ENCODE measurements at regions not wholly inside any gene's neighbourhood (a gene's known extent, or its start where the extent isn't known, plus 50 kb on each side); places are given as distances from the start of the nearest gene placed in this dataset.

- no peak for DNase-seq (ENCODE audit: low spot score)
- TF ChIP-seq CTCF (IDR thresholded peaks at IDR 0.05; ENCODE audit: borderline replicate concordance, control extremely low read depth, extremely low read depth, insufficient read depth, missing control alignments): no peak
- in situ Hi-C loops (cut with MboI; ENCODE audit: low sequenced_read_pairs, unreplicated experiment): loop anchor here (25.0 kb wide), 1 partner anchor 1068 kb away; the partner anchor contains the start of gene NR2F2
These were observed 1038.2 kb downstream of the MCTP2 start for GRCh38 chr15:95269242-95270183.

- DNase-seq (ENCODE audit: low spot score): no peak
- in situ Hi-C loops (cut with MboI; ENCODE audit: low sequenced_read_pairs, unreplicated experiment): loop anchor here (25.0 kb wide), 1 partner anchor 1063 kb away; the partner anchor contains the start of gene NR2F2
- no peak for TF ChIP-seq CTCF (IDR thresholded peaks at IDR 0.05; ENCODE audit: borderline replicate concordance, control extremely low read depth, extremely low read depth, insufficient read depth, missing control alignments)
These were observed 1042.7 kb downstream of the MCTP2 start for GRCh38 chr15:95274101-95274500.

- in situ Hi-C loops (cut with MboI; ENCODE audit: low sequenced_read_pairs, unreplicated experiment): no loop called here
- TF ChIP-seq CTCF (IDR thresholded peaks at IDR 0.05; ENCODE audit: borderline replicate concordance, control extremely low read depth, extremely low read depth, insufficient read depth, missing control alignments): no peak
These were observed 1045.9 kb downstream of the MCTP2 start for GRCh38 chr15:95277266-95277665.

GRCh38 chr15:95278532-95279245 lies 1047.3 kb downstream of the MCTP2 start:
- in situ Hi-C loops (cut with MboI; ENCODE audit: low sequenced_read_pairs, unreplicated experiment): no loop called here
- TF ChIP-seq CTCF (IDR thresholded peaks at IDR 0.05; ENCODE audit: borderline replicate concordance, control extremely low read depth, extremely low read depth, insufficient read depth, missing control alignments): no peak

More at GRCh38 chr15:95277266-95277665, 1045.9 kb downstream of the MCTP2 start:
- no peak for DNase-seq (ENCODE audit: low spot score)

GRCh38 chr15:95279277-95280019 lies 1048.1 kb downstream of the MCTP2 start:
- TF ChIP-seq CTCF (IDR thresholded peaks at IDR 0.05; ENCODE audit: borderline replicate concordance, control extremely low read depth, extremely low read depth, insufficient read depth, missing control alignments): no peak
- in situ Hi-C loops (cut with MboI; ENCODE audit: low sequenced_read_pairs, unreplicated experiment): no loop called here
- DNase-seq (ENCODE audit: low spot score): no peak

More at GRCh38 chr15:95278532-95279245, 1047.3 kb downstream of the MCTP2 start:
- no peak for DNase-seq (ENCODE audit: low spot score)

GRCh38 chr15:95280711-95281110 lies 1049.3 kb downstream of the MCTP2 start:
- in situ Hi-C loops (cut with MboI; ENCODE audit: low sequenced_read_pairs, unreplicated experiment): no loop called here
- DNase-seq (ENCODE audit: low spot score): no peak
- TF ChIP-seq CTCF (IDR thresholded peaks at IDR 0.05; ENCODE audit: borderline replicate concordance, control extremely low read depth, extremely low read depth, insufficient read depth, missing control alignments): no peak
